SK-N-SH (cell line): ENCODE measurements at regions not wholly inside any gene's neighbourhood (a gene's known extent, or its start where the extent isn't known, plus 50 kb on each side); places are given as distances from the start of the nearest gene placed in this dataset.

Source experiments
- CTCF ChIA-PET: fragments of 300-600, 350-600 bp; formaldehyde crosslinking; extraction: SDS; loops from one replicate; lab custom pipeline; 2021; lab: Yijun Ruan, JAX
- POLR2A ChIA-PET: fragments of 350-600 bp; sonication (Branson Sonifier 250); formaldehyde crosslinking; extraction: SDS; loops from one replicate; lab custom pipeline; 2020; ENCODE audit warnings: antibody characterized with exemption, inconsistent platforms; lab: Yijun Ruan, JAX
- DNase-seq: peaks from one replicate; pipeline ENCODE4 v3.0.0; 2012
- H2AFZ ChIP-seq: fragments of 200-600 bp; sonication (generic); 2 replicates; pipeline ENCODE4 v1.8.1; 2016; ENCODE audit warnings: antibody characterized with exemption, mild to moderate bottlenecking, low read depth
- H3F3A ChIP-seq: fragments of 200-600 bp; sonication (generic); replicated peaks from 2 replicates; pipeline ENCODE3; 2016; ENCODE audit warnings: antibody characterized with exemption, mild to moderate bottlenecking; ENCODE audit not compliant: insufficient read depth
- H3K27ac ChIP-seq, 2 experiments: fragments of 200-500 bp in 1 of 2; fragments of 200-600 bp in 1 of 2; sonication (Bioruptor generic) in 1 of 2; sonication (generic), shearing (Covaris generic) in 1 of 2; 2 replicates each; pipeline versions ENCODE4 v1.5.1 to v1.6.1; 2014 to 2016; ENCODE audit warnings: low read depth in 2 of 2, inconsistent platforms in 1 of 2, low read length in 1 of 2, mild to moderate bottlenecking in 1 of 2, mixed read lengths in 1 of 2
- H3K27me3 ChIP-seq: fragments of 200-600 bp; sonication (generic), shearing (Covaris generic); 2 replicates; pipeline ENCODE4 v1.6.1; 2016; ENCODE audit warnings: mixed run types; ENCODE audit not compliant: insufficient read depth
- H3K36me3 ChIP-seq, 2 experiments: fragments of 200-500 bp in 1 of 2; fragments of 200-600 bp in 1 of 2; sonication (Bioruptor generic) in 1 of 2; sonication (generic) in 1 of 2; replicated peaks in 1 of 2; 2 replicates each; pipeline versions ENCODE3 to v1.5.1; 2014 to 2016; ENCODE audit warnings: low read length in 1 of 2, mild to moderate bottlenecking in 1 of 2; ENCODE audit not compliant: insufficient read depth in 2 of 2, control insufficient read depth in 1 of 2
- H3K4me1 ChIP-seq, 2 experiments: fragments of 200-500 bp in 1 of 2; fragments of 200-600 bp in 1 of 2; sonication (Bioruptor generic) in 1 of 2; sonication (generic), shearing (Covaris generic) in 1 of 2; 2 replicates each; pipeline versions ENCODE4 v1.5.1 to v1.6.1; 2014 to 2016; ENCODE audit warnings: low read depth in 1 of 2, low read length in 1 of 2, mixed run types in 1 of 2; ENCODE audit not compliant: insufficient read depth in 2 of 2, control insufficient read depth in 1 of 2
- H3K4me2 ChIP-seq: fragments of 200-600 bp; sonication (generic), shearing (Covaris generic); 2 replicates; pipeline ENCODE4 v1.6.1; 2017; ENCODE audit warnings: mixed run types
- H3K4me3 ChIP-seq, 2 experiments: fragments of 200-500 bp in 1 of 2; fragments of 200-600 bp in 1 of 2; sonication (Bioruptor generic) in 1 of 2; sonication (generic), shearing (Covaris generic) in 1 of 2; 2 replicates each; pipeline versions ENCODE4 v1.5.1 to v1.8.1; 2014 to 2016; ENCODE audit warnings: low read depth in 2 of 2, inconsistent platforms in 1 of 2, low read length in 1 of 2, mild to moderate bottlenecking in 1 of 2, mixed read lengths in 1 of 2, moderate library complexity in 1 of 2
- H3K79me2 ChIP-seq: fragments of 200-600 bp; sonication (generic); 2 replicates; pipeline ENCODE4 v1.8.1; 2017; ENCODE audit warnings: mild to moderate bottlenecking; ENCODE audit not compliant: insufficient read depth
- H3K9ac ChIP-seq: fragments of 200-600 bp; sonication (generic); 2 replicates; pipeline ENCODE4 v1.6.1; 2017; ENCODE audit warnings: mixed run types
- H3K9me2 ChIP-seq: fragments of 200-600 bp; sonication (generic); 2 replicates; pipeline ENCODE4 v1.6.1; 2017; ENCODE audit warnings: mixed run types
- H3K9me3 ChIP-seq: fragments of 200-600 bp; sonication (generic); 2 replicates; pipeline ENCODE4 v1.6.1; 2017; ENCODE audit warnings: mixed run types, mild to moderate bottlenecking, moderate library complexity
- H4K20me1 ChIP-seq: fragments of 200-600 bp; sonication (generic); 2 replicates; pipeline ENCODE4 v1.6.1; 2017; ENCODE audit warnings: mild to moderate bottlenecking, mixed run types; ENCODE audit not compliant: insufficient read depth
- CTCF ChIP-seq: fragments of 200-600 bp; sonication (generic); IDR thresholded peaks from 2 replicates; pipeline ENCODE4 v1.6.1; 2017; ENCODE audit warnings: antibody characterized with exemption, mild to moderate bottlenecking, moderate library complexity
- EP300 ChIP-seq, 2 experiments: IDR thresholded peaks; 2 replicates each; pipeline versions ENCODE4 v1.4.0 to v1.6.1; 2012; ENCODE audit warnings: borderline replicate concordance in 1 of 2, low read depth in 1 of 2, low read length in 1 of 2
- FOXJ3 ChIP-seq: sonication (generic); formaldehyde crosslinking; IDR thresholded peaks from 2 replicates; pipeline ENCODE4 v1.5.1; 2020; ENCODE audit warnings: mild to moderate bottlenecking, missing genetic modification reagents
- NFIC ChIP-seq: IDR thresholded peaks from 2 replicates; pipeline ENCODE4 v1.4.0; 2012; ENCODE audit warnings: borderline replicate concordance
- NRF1 ChIP-seq: IDR thresholded peaks from 2 replicates; pipeline ENCODE4 v1.6.1; 2012; ENCODE audit warnings: low read depth, mild to moderate bottlenecking, low read length
- RAD21 ChIP-seq: IDR thresholded peaks from 2 replicates; pipeline ENCODE4 v1.6.1; 2012; ENCODE audit warnings: mild to moderate bottlenecking, low read length
- RCOR1 ChIP-seq: fragments of 150-350 bp; IDR thresholded peaks from 2 replicates; pipeline ENCODE4 v1.6.1; 2017; ENCODE audit warnings: antibody characterized with exemption, low read length
- RXRA ChIP-seq: IDR thresholded peaks from 2 replicates; pipeline ENCODE4 v1.4.0; 2012; ENCODE audit warnings: low read depth, mild to moderate bottlenecking, borderline replicate concordance
- SMC3 ChIP-seq: IDR thresholded peaks from 2 replicates; pipeline ENCODE4 v1.6.1; 2012; ENCODE audit warnings: low read depth, low read length, improper control_type of control experiment
- TAF1 ChIP-seq: IDR thresholded peaks from 2 replicates; pipeline ENCODE4 v1.6.1; 2012; ENCODE audit warnings: low read depth, mild to moderate bottlenecking, low read length, moderate library complexity, borderline replicate concordance
- WGBS: methylation state at CpG from one replicate; pipeline ENCODE4 v1.1.6; 2017; ENCODE audit warnings: low lambda C conversion rate; 5-methylcytosine and 5-hydroxymethylcytosine counted together
- TF ChIP-seq, protein P1 (sequence below): IDR thresholded peaks from 2 replicates; pipeline ENCODE4; 2012
- TF ChIP-seq, protein P2 (sequence below): IDR thresholded peaks from 2 replicates; pipeline ENCODE4 v1.4.0; 2012; ENCODE audit warnings: low read depth, borderline replicate concordance

DNA sequence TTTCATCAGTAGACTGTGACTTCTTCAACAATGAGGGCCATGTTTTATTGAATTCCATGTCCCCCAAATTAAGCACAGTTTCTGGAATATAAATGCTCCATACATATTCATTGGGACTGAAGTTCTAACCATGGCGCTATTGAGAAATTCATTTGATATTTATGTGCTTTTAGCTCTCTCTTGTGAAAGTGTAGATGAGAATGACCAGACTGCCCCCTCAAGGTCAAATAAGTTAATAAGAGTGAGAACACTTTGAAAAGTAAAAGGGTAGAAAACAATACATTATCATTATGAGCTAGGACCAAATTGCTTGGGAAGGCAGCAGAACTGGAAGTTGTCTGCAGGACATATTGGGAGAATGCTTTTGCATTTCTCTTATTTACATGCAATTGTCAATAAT lies 597.9 kb downstream of the EPM2A start:
- no peak for DNase-seq

DNA sequence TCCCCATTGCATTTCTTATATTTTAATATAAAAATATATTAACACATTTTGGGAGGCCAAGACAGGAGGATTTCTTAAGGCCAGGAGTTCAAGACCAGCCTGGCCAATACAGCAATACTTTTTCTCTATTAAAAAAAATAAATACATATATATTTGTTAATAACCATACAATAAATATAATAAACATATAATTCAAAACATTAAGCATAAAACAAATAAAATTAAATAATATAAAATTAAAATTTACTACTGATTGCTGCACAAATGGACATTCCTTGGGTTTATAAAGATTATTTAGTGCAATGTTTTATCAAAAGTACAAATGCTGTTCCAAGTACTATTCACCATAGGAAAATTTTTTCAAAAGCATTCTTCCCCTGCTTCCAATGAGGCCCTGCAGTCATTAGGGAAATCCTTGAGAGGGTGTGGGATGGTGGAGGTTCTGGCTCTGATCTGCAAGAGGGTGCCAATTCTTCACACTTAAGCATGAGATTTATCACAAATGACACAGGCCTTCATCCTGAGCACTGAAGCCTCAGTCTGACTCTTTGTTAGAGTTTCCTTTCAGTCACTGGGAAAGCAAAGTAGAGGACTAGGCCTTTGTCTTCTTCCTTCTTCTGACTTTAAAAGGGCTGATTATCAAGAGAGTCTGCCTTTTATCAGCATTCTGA lies 596.7 kb downstream of the EPM2A start:
- Histone ChIP-seq H3K79me2 (no peaks in the 10 kb centered on the region), H3K4me2 (no peak overlapping the region), H4K20me1 (no peaks in the 10 kb centered on the region), H3K4me3 (no peak overlapping the region), H3K27me3 (no peaks in the 10 kb centered on the region)
- POLR2A ChIA-PET = interaction anchor here (1.1 kb wide), 1 partner anchor 596 kb away, joined by 3 read pairs; the partner anchor contains the start of gene EPM2A
- TF ChIP-seq FOXJ3 (CRISPR knock-in tag) = no peak
- TF ChIP-seq NFIC = no peak
- no peak for TF ChIP-seq TAF1
- TF ChIP-seq RXRA = no peak
- TF ChIP-seq, protein P1, sequence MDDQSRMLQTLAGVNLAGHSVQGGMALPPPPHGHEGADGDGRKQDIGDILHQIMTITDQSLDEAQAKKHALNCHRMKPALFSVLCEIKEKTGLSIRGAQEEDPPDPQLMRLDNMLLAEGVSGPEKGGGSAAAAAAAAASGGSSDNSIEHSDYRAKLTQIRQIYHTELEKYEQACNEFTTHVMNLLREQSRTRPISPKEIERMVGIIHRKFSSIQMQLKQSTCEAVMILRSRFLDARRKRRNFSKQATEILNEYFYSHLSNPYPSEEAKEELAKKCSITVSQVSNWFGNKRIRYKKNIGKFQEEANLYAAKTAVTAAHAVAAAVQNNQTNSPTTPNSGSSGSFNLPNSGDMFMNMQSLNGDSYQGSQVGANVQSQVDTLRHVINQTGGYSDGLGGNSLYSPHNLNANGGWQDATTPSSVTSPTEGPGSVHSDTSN = no peak
- TF ChIP-seq, protein P2, sequence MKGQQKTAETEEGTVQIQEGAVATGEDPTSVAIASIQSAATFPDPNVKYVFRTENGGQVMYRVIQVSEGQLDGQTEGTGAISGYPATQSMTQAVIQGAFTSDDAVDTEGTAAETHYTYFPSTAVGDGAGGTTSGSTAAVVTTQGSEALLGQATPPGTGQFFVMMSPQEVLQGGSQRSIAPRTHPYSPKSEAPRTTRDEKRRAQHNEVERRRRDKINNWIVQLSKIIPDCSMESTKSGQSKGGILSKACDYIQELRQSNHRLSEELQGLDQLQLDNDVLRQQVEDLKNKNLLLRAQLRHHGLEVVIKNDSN = no peak
- TF ChIP-seq SMC3 = no peak
- no peak for TF ChIP-seq EP300 (IDR thresholded peaks at IDR 0.05; ENCODE audit: borderline replicate concordance in 1 of 2, low read depth in 1 of 2, low read length in 1 of 2)
- TF ChIP-seq, all 33 proteins: peak for 0
- no peak overlapping the region for H3K9ac ChIP-seq
- H3K27ac ChIP-seq = peak overlapping the region in 1 of 2 experiments; percentile 76; a peak in 2 of 4 replicates
- CTCF ChIA-PET = interaction anchor here (1.0 to 1.1 kb wide), 2 partner anchors 17 to 18 kb away, joined by 3 read pairs; no protein-coding TSS in a partner anchor
- DNase-seq = no peak
- H3F3A ChIP-seq = no peaks in the 10 kb centered on the region
- H2AFZ ChIP-seq = no peak overlapping the region
- no peaks in the 10 kb centered on the region for H3K36me3 ChIP-seq
- H3K9me2 ChIP-seq = no peaks in the 10 kb centered on the region
- peaks cover 0 to 13% of the 10 kb centered on the region in 2 experiments; a peak in 3 of 4 replicates for H3K4me1 ChIP-seq
- H3K9me3 ChIP-seq = no peaks in the 10 kb centered on the region

More for the DNA sequence above, 597.9 kb downstream of the EPM2A start:
- CTCF ChIA-PET = interaction anchor here (0.6 to 2.6 kb wide), 4 partner anchors 17 to 554 kb away, joined by 3 to 11 read pairs (median 4); no protein-coding TSS in a partner anchor
- no peaks in the 10 kb centered on the region for H4K20me1 ChIP-seq
- no peak for TF ChIP-seq RCOR1
- peak; percentile 58 for TF ChIP-seq RAD21
- peak; percentile 26 for TF ChIP-seq SMC3
- peak; percentile 46 for TF ChIP-seq CTCF
- no peak for TF ChIP-seq NRF1
- TF ChIP-seq, all 33 proteins: peak for 3
- no peak overlapping the region for H2AFZ ChIP-seq
- H3K4me1 ChIP-seq = peaks cover 0 to 13% of the 10 kb centered on the region in 2 experiments; a peak in 3 of 4 replicates
- no peak overlapping the region for H3K4me2 ChIP-seq
- no peaks in the 10 kb centered on the region for H3K27me3 ChIP-seq
- POLR2A ChIA-PET = no interaction called here
- no peak overlapping the region for H3K4me3 ChIP-seq
- H3K9me3 ChIP-seq = no peaks in the 10 kb centered on the region
- H3K36me3 ChIP-seq = no peaks in the 10 kb centered on the region
- no peaks in the 10 kb centered on the region for H3F3A ChIP-seq
- WGBS = 76% methylated on average over 1 of the region's 1 CpG
- H3K9me2 ChIP-seq = no peaks in the 10 kb centered on the region
- H3K9ac ChIP-seq = no peak overlapping the region
- no peaks in the 10 kb centered on the region for H3K79me2 ChIP-seq
- no peak overlapping the region for H3K27ac ChIP-seq
